ENCODE measurements at regions not wholly inside any gene's neighbourhood (a gene's known extent, or its start where the extent isn't known, plus 50 kb on each side); places are given as distances from the start of the nearest gene placed in this dataset.
"Not testable (repeated sequence)": the region's sequence is repeated elsewhere in the genome, so short reads cannot be mapped to it uniquely, and the experiment has no call there.

DNA sequence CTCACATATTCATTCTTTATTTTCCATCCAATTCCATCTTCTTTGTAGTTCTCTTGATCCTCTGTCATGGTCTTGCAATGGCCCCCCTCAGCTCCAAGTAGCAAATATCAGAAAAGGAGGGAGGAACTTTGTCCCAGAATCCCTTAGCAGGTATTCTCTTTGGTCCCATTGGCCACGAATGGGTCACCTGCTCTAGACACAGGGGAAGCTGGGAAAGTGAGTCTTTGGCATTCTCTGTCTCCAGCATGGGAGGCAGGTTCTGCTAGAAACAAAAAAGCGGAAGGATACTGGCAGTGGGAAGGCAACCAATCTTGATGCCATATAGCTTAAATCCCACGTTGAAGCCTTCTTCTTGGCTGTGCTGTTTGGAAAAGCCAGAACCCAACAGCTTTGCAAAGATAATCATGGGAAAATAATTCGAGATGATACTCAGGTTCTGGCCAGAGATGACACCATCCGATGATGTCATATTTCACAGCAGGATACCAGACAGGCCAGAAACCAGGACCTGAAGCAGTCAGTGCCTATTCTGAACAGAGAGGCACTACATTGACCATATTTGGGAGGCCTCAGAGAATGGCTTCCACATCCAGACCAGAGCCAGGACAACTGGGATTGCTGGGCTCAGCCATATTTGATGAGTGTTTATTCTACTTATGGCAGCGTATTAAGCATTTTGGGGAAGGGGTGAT lies 110.4 kb upstream of the ATXN3L start:
- no peak for DNase-seq

GRCh38 chrX:13428053-13428786 lies 108.4 kb upstream of the ATXN3L start:
- intact Hi-C loops (cut with DNase I) = no loop called here
- DNase-seq = no peak

More for the DNA sequence above, 110.4 kb upstream of the ATXN3L start:
- intact Hi-C loops (cut with DNase I) = no loop called here

- DNase-seq = no peak
- intact Hi-C loops (cut with DNase I) = no loop called here
Measured at GRCh38 chrX:13427441-13428052, 107.7 kb upstream of the ATXN3L start.

DNA sequence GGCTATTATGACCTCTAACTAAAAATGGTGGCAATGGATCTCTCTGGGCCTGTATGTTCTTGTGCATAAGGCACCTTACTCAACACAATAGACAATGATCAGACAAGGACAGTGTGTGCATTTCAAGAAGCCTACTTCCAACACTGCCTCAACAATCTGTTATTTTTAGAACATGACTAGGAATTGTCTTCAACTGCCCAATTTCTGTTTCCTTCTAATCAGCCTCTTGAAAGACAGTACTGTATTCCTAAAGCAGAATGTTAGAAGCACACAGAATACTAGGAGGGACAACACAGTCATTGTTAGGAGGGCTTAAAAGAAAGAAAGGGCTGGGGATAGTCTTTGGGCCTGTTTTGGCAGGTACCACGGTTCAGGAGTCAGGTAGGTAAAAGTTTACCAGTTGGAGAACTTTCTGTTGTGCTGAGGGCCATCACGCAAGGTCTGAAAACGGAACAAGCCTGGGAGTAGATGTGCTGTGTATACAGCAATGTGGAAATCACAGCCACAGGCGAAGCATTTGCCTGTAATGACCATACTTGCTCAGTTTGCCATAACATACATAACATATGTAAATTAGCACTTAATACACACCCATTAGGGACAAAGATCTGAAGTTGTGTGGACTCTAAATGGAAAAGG lies 100.8 kb upstream of the ATXN3L start:
- DNase-seq = no peak
- intact Hi-C loops (cut with DNase I) = no loop called here

GRCh38 chrX:13419918-13420317 lies 100.1 kb upstream of the ATXN3L start:
- DNase-seq = no peak
- intact Hi-C loops (cut with DNase I) = no loop called here

DNA sequence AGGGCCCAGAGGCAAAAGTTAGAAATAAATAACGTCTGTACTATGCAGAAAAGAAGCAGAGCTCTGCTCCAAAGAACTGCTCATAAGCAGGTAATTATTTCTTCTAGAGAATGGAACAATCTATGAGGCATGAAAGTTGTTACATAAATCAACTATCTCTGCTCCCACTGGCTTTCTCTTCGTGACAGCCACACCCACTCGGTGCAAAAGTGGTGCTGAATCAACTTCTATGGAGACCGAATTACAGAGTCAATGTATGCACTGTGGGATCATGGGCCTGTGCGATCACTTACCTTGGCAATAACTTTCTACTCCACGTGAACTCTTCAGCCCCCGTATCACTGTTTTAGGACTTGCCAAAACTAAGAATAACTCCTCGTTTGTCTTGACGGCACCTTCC lies 99.4 kb upstream of the ATXN3L start:
- DNase-seq = no peak
- intact Hi-C loops (cut with DNase I) = no loop called here

- intact Hi-C loops (cut with DNase I) = no loop called here
- no peak for DNase-seq
Measured at GRCh38 chrX:13418126-13419097, 98.6 kb upstream of the ATXN3L start.

GRCh38 chrX:13415509-13415908 lies 95.7 kb upstream of the ATXN3L start:
- DNase-seq = no peak
- intact Hi-C loops (cut with DNase I) = no loop called here

- intact Hi-C loops (cut with DNase I) = no loop called here
- no peak for DNase-seq
Measured at GRCh38 chrX:13414006-13414647, 94.3 kb upstream of the ATXN3L start.

GRCh38 chrX:13412208-13412600 lies 92.4 kb upstream of the ATXN3L start:
- no peak for DNase-seq
- intact Hi-C loops (cut with DNase I) = no loop called here

GRCh38 chrX:13411496-13412207 lies 91.8 kb upstream of the ATXN3L start:
- intact Hi-C loops (cut with DNase I) = no loop called here
- no peak for DNase-seq

- intact Hi-C loops (cut with DNase I); DNase-seq: not testable (repeated sequence)
Measured at GRCh38 chrX:13408599-13408998, 88.7 kb upstream of the ATXN3L start.

- peak in 1 of 10 donors; percentile 67 for DNase-seq
- intact Hi-C loops (cut with DNase I) = not testable (repeated sequence)
Measured at GRCh38 chrX:13404777-13405176, 84.9 kb upstream of the ATXN3L start.

GRCh38 chrX:13404364-13404763 lies 84.5 kb upstream of the ATXN3L start:
- intact Hi-C loops (cut with DNase I) = no loop called here
- no peak for DNase-seq

DNA sequence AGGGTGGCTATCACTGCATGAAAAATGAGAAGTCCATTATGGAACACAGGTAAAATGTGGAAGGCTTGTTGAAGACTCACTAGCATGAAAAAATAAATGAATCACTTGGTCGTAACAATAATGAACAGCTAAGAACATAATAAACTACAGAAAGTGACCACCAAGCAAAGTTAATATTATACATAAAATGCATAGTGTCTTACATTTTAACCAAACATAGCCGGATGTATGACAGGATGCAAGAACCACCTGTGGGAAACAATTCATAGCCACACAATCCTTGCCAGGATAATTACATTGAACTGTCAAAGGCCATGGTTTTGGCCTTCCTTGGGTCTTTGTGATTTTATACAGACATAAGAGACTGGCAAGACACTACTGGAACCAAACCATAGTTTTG lies 81.9 kb upstream of the ATXN3L start:
- DNase-seq = no peak
- intact Hi-C loops (cut with DNase I) = no loop called here

- DNase-seq = no peak
- intact Hi-C loops (cut with DNase I) = no loop called here
Measured at GRCh38 chrX:13398839-13399238, 79.0 kb upstream of the ATXN3L start.

DNA sequence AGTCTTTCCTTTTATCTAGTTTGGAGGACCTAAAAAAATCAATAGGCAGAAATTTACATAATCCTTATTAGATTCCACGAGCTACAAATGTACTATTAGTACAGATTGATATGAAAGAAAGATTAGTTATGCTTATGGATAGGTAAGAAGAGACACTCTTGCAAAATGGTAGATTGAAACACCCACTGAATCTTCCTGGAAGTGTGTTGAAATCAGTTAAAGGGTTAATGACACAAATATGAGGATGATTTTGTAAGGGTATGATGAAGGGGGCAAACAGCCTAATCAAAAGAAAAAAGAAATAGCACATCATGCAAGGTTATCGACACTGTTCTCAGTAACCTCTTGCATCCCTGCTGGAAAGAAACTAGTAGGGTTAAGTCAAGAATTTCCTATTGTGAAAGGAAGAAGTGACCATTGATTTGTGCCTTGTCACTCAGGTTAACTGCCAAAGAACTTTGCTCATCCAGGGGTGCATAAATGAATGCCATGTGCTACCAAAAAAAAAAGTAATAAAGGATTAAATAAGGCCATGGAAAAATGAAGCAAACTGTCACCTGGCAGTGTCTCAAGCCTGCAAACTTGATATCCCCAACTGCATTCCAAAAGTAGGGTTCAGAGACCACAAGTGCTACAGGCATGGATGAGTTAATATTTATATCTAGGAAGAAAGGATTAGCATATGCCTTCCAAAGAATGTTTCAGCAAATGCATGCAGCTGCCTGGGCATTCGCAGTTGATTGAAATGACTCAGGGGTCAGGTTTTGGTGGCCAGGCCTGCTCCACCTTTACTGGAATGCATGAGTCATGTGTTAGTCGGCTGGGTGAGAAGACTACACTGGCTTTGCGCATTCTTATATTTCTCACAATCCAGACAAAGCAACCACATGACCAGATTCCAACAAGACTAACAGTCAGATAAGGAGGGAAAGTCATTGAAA lies 78.3 kb upstream of the ATXN3L start:
- intact Hi-C loops (cut with DNase I) = no loop called here
- no peak for DNase-seq

- intact Hi-C loops (cut with DNase I) = no loop called here
Measured at GRCh38 chrX:13396924-13397323, 77.1 kb upstream of the ATXN3L start.

More at GRCh38 chrX:13396924-13397323, 77.1 kb upstream of the ATXN3L start:
- DNase-seq = no peak
